H1 (cell line): ENCODE measurements at regions not wholly inside any gene's neighbourhood (a gene's known extent, or its start where the extent isn't known, plus 50 kb on each side); places are given as distances from the start of the nearest gene placed in this dataset.
A peak's percentile ranks its signal among the peaks of the same experiment; 100 is the strongest.

Experiments used
- CTCF ChIA-PET: fragments of 300-600 bp; sonication (Branson Sonifier 250); formaldehyde crosslinking; loops from one replicate; lab custom pipeline; 2021; ENCODE audit not compliant: partially characterized antibody; lab: Charles Lee
- POLR2A ChIA-PET: fragments of 300-600 bp; sonication (Branson Sonifier 250); formaldehyde crosslinking; loops from one replicate; lab custom pipeline; 2021; ENCODE audit warnings: inconsistent platforms; ENCODE audit not compliant: partially characterized antibody; lab: Charles Lee
- DNase-seq, 2 experiments: peaks; one replicate each; pipeline versions ENCODE4 v3.0.0 to v3.0.0-alpha.2; 2010 to 2022; ENCODE audit warnings: low spot score in 2 of 2, low read depth in 1 of 2, mixed read lengths in 1 of 2
- FAIRE-seq: peaks from 2 replicates; lab custom pipeline; 2011; peaks lifted over from hg19 to GRCh38; lab: Jason Lieb, UNC
- H2AFZ ChIP-seq: 2 replicates; pipeline ENCODE4 v1.8.1; 2012; ENCODE audit warnings: low read length, inconsistent platforms
- H2AK5ac ChIP-seq: 2 replicates; pipeline ENCODE4 v1.6.1; 2013; ENCODE audit warnings: low read depth, low read length
- H2BK120ac ChIP-seq: replicated peaks from 2 replicates; pipeline ENCODE3; 2013; ENCODE audit warnings: low read depth, low read length, inconsistent platforms
- H2BK12ac ChIP-seq: 2 replicates; pipeline ENCODE4 v1.6.1; 2013; ENCODE audit warnings: low read depth, low read length
- H2BK15ac ChIP-seq: 2 replicates; pipeline ENCODE4 v1.6.1; 2013; ENCODE audit warnings: low read length
- H2BK20ac ChIP-seq: 2 replicates; pipeline ENCODE4 v1.6.1; 2013; ENCODE audit warnings: low read length
- H2BK5ac ChIP-seq: 2 replicates; pipeline ENCODE4 v1.6.1; 2013; ENCODE audit warnings: low read depth, low read length
- H3K14ac ChIP-seq: 2 replicates; pipeline ENCODE4 v1.6.1; 2013; ENCODE audit warnings: inconsistent platforms; ENCODE audit not compliant: insufficient read length
- H3K18ac ChIP-seq: 2 replicates; pipeline ENCODE4 v1.6.1; 2013; ENCODE audit warnings: low read length; ENCODE audit errors: extremely low read depth
- H3K23ac ChIP-seq: 2 replicates; pipeline ENCODE4 v1.6.1; 2013; ENCODE audit warnings: inconsistent platforms; ENCODE audit not compliant: insufficient read length
- H3K23me2 ChIP-seq: 2 replicates; pipeline ENCODE4 v1.6.1; 2013; ENCODE audit warnings: low read depth, low read length
- H3K27ac ChIP-seq: 2 replicates; pipeline ENCODE4 v1.6.1; 2011; ENCODE audit warnings: low read depth, low read length, inconsistent platforms
- H3K27me3 ChIP-seq, 4 experiments: replicated peaks in 1 of 4; 1 replicate in 1 of 4; 2 replicates in 3 of 4; pipeline versions ENCODE4 v1.6.1 to v1.8.1; 2011 to 2013; ENCODE audit warnings: low read length in 3 of 4, mild to moderate bottlenecking in 3 of 4, inconsistent platforms in 2 of 4, mixed read lengths in 2 of 4, moderate library complexity in 1 of 4; ENCODE audit not compliant: control insufficient read depth in 3 of 4, insufficient read depth in 3 of 4; ENCODE audit errors: extremely low read depth in 1 of 4
- H3K36me3 ChIP-seq, 4 experiments: 2 replicates each; pipeline versions ENCODE4 v1.6.1 to v1.8.1; 2011 to 2013; ENCODE audit warnings: mild to moderate bottlenecking in 4 of 4, low read length in 3 of 4, moderate library complexity in 2 of 4, control low read depth in 1 of 4, inconsistent platforms in 1 of 4; ENCODE audit not compliant: insufficient read depth in 4 of 4, control insufficient read depth in 2 of 4
- H3K4ac ChIP-seq: replicated peaks from 2 replicates; pipeline ENCODE3; 2013; ENCODE audit warnings: low read length, low read depth, mixed read lengths, inconsistent platforms; ENCODE audit not compliant: insufficient read length
- H3K4me1 ChIP-seq, 4 experiments: replicated peaks in 1 of 4; 1 replicate in 1 of 4; 2 replicates in 3 of 4; pipeline versions ENCODE4 v1.6.1 to v1.8.1; 2011 to 2013; ENCODE audit warnings: low read length in 3 of 4, inconsistent platforms in 2 of 4, mixed read lengths in 1 of 4; ENCODE audit not compliant: insufficient read depth in 4 of 4, control insufficient read depth in 3 of 4
- H3K4me2 ChIP-seq, 2 experiments: 2 replicates each; pipeline versions ENCODE4 v1.6.1 to v1.8.1; 2011 to 2013; ENCODE audit warnings: low read depth in 2 of 2, low read length in 2 of 2, control low read depth in 1 of 2, inconsistent platforms in 1 of 2, mild to moderate bottlenecking in 1 of 2; ENCODE audit not compliant: insufficient read depth in 1 of 2
- H3K4me3 ChIP-seq, 4 experiments: fragments of 200-600, 300-600 bp in 1 of 4; sonication (generic), shearing (Covaris generic), sonication (Bioruptor Twin) in 1 of 4; 2 replicates each; pipeline versions ENCODE4 v1.5.1 to v1.8.1; 2011 to 2016; ENCODE audit warnings: low read length in 4 of 4, low read depth in 3 of 4, control low read depth in 2 of 4, inconsistent platforms in 2 of 4, mild to moderate bottlenecking in 2 of 4, mixed read lengths in 1 of 4, moderate library complexity in 1 of 4; ENCODE audit not compliant: insufficient read depth in 2 of 4; ENCODE audit errors: extremely low read depth in 1 of 4
- H3K56ac ChIP-seq: replicated peaks from 2 replicates; pipeline ENCODE3; 2013; ENCODE audit warnings: low read depth, mild to moderate bottlenecking, mixed read lengths, low read length, inconsistent platforms; ENCODE audit not compliant: insufficient read length
- H3K79me1 ChIP-seq: 2 replicates; pipeline ENCODE4 v1.6.1; 2013; ENCODE audit warnings: low read depth, low read length, control low read depth
- H3K79me2 ChIP-seq, 2 experiments: 2 replicates each; pipeline versions ENCODE4 v1.6.1 to v1.8.1; 2012 to 2013; ENCODE audit warnings: low read length in 2 of 2, mild to moderate bottlenecking in 2 of 2, inconsistent platforms in 1 of 2; ENCODE audit not compliant: insufficient read depth in 2 of 2, control insufficient read depth in 1 of 2
- H3K9ac ChIP-seq, 4 experiments: replicated peaks in 1 of 4; 1 replicate in 1 of 4; 2 replicates in 3 of 4; pipeline versions ENCODE4 v1.6.1 to v1.8.1; 2011 to 2013; ENCODE audit warnings: low read depth in 3 of 4, low read length in 3 of 4, control low read depth in 2 of 4, mild to moderate bottlenecking in 2 of 4, moderate library complexity in 2 of 4, inconsistent platforms in 1 of 4; ENCODE audit errors: extremely low read depth in 1 of 4
- H3K9me3 ChIP-seq, 2 experiments: 2 replicates each; pipeline versions ENCODE4 v1.6.1 to v1.8.1; 2012 to 2013; ENCODE audit warnings: mild to moderate bottlenecking in 2 of 2, moderate library complexity in 2 of 2, control low read depth in 1 of 2, inconsistent platforms in 1 of 2, low read depth in 1 of 2, low read length in 1 of 2, mixed read lengths in 1 of 2; ENCODE audit not compliant: insufficient read depth in 2 of 2
- H4K20me1 ChIP-seq, 2 experiments: replicated peaks in 1 of 2; 2 replicates each; pipeline versions ENCODE3 to v1.8.1; 2011 to 2013; ENCODE audit warnings: inconsistent platforms in 2 of 2, low read length in 2 of 2, mild to moderate bottlenecking in 1 of 2; ENCODE audit not compliant: insufficient read depth in 2 of 2, control insufficient read depth in 1 of 2
- H4K5ac ChIP-seq: 2 replicates; pipeline ENCODE4 v1.6.1; 2013; ENCODE audit warnings: low read length, low read depth, mixed read lengths, inconsistent platforms; ENCODE audit not compliant: insufficient read length
- H4K8ac ChIP-seq: 2 replicates; pipeline ENCODE4 v1.8.0; 2013; ENCODE audit warnings: mild to moderate bottlenecking, moderate library complexity, low read length, inconsistent platforms; ENCODE audit not compliant: insufficient read depth; ENCODE audit errors: extremely low read depth
- H4K91ac ChIP-seq: replicated peaks from 2 replicates; pipeline ENCODE3; 2013; ENCODE audit warnings: low read length, mixed read lengths, inconsistent platforms; ENCODE audit not compliant: insufficient read length
- ASH2L ChIP-seq: fragments of 200-600, 300-600 bp; sonication (generic); IDR thresholded peaks from one replicate; pipeline ENCODE4 v1.7.1; 2017; ENCODE audit warnings: low read length
- CREB1 ChIP-seq: IDR thresholded peaks from 2 replicates; pipeline ENCODE4 v1.6.1; 2012; ENCODE audit warnings: inconsistent platforms
- CTCF ChIP-seq, 3 experiments: IDR thresholded peaks; 1 replicate in 2 of 3; 2 replicates in 1 of 3; pipeline versions ENCODE4 v1.5.1 to v1.6.1; 2011; ENCODE audit warnings: low read length in 3 of 3, mild to moderate bottlenecking in 3 of 3, inconsistent platforms in 2 of 3, low read depth in 1 of 3, moderate library complexity in 1 of 3; ENCODE audit not compliant: insufficient read depth in 1 of 3; ENCODE audit errors: control extremely low read depth in 1 of 3
- MAFK ChIP-seq: IDR thresholded peaks from 2 replicates; pipeline ENCODE4 v1.6.1; 2012; ENCODE audit warnings: low read depth, mild to moderate bottlenecking, improper control_type of control experiment, low read length
- NANOG ChIP-seq: IDR thresholded peaks from 2 replicates; pipeline ENCODE4 v1.6.1; 2011; ENCODE audit warnings: low read length, low read depth, mild to moderate bottlenecking, inconsistent platforms; ENCODE audit not compliant: insufficient read depth, poor library complexity, severe bottlenecking
- SAP30 ChIP-seq: fragments of 300-600 bp; sonication (generic); IDR thresholded peaks from 2 replicates; pipeline ENCODE4 v1.7.1; 2012; ENCODE audit warnings: low read length, moderate library complexity, mild to moderate bottlenecking, inconsistent platforms; ENCODE audit not compliant: insufficient read depth, insufficient replicate concordance
- SP2 ChIP-seq: IDR thresholded peaks from 2 replicates; pipeline ENCODE4 v1.6.1; 2012; ENCODE audit warnings: mild to moderate bottlenecking, low read length, inconsistent platforms
- TCF12 ChIP-seq: IDR thresholded peaks from 2 replicates; pipeline ENCODE4 v1.6.1; 2011; ENCODE audit warnings: low read depth, mild to moderate bottlenecking, low read length
- ZNF274 ChIP-seq: IDR thresholded peaks from 2 replicates; pipeline ENCODE4 v1.7.0; 2012; ENCODE audit warnings: low read length, borderline replicate concordance; ENCODE audit errors: extremely low read depth
- WGBS, 2 experiments: shearing (Covaris generic) in 1 of 2; methylation state at CpG; one replicate each; pipeline versions ENCODE4 v1.1.6 to v1.1.7; 2013 to 2015; ENCODE audit warnings: low lambda C conversion rate in 2 of 2, mixed read lengths in 2 of 2, inconsistent platforms in 1 of 2, low coverage in 1 of 2, missing lambda C conversion rate in 1 of 2; ENCODE audit not compliant: insufficient replicate concordance in 2 of 2, insufficient coverage in 1 of 2, insufficient read length in 1 of 2; ENCODE audit errors: extremely low coverage in 1 of 2, missing lambda C conversion rate in 1 of 2; 5-methylcytosine and 5-hydroxymethylcytosine counted together

GRCh38 chr4:41880022-41880837 lies 55.0 kb upstream of the TMEM33 start:
- Histone ChIP-seq H3K18ac (no peak overlapping the region), H3K56ac (no peak overlapping the region), H2BK20ac (peak overlapping the region; percentile 62; the same call in 1 of the 2 replicates), H4K91ac (no peak overlapping the region), H3K9ac (no peak overlapping the region), H2AK5ac (no peak overlapping the region; the same call in 1 of the 2 replicates), H4K5ac (no peak overlapping the region), H3K79me1 (no peaks in the 10 kb centered on the region), H3K4me2 (peak overlapping the region; percentile 75 to 85), H2BK120ac (no peak overlapping the region), H4K20me1 (peaks cover 18 to 28% of the 10 kb centered on the region in 2 experiments), H3K36me3 (no peaks in the 10 kb centered on the region; a peak in 1 of 8 replicates), H3K4me1 (peaks cover 0 to 24% (median 17%) of the 10 kb centered on the region in 4 experiments; a peak in 6 of 7 replicates), H2BK15ac (no peak overlapping the region), H3K79me2 (no peaks in the 10 kb centered on the region), H3K23ac (no peak overlapping the region), H3K4me3 (peak overlapping the region in 1 of 4 experiments; percentile 63; a peak in 2 of 8 replicates), H3K4ac (no peak overlapping the region), H3K14ac (no peak overlapping the region), H2BK5ac (peak overlapping the region; percentile 9; the same call in 1 of the 2 replicates), H3K9me3 (no peaks in the 10 kb centered on the region), H2BK12ac (peak overlapping the region; percentile 68; the same call in 1 of the 2 replicates), H3K23me2 (peaks cover 5% of the 10 kb centered on the region; the same call in 1 of the 2 replicates), H3K27ac (no peak overlapping the region), H3K27me3 (peaks cover 74 to 94% (median 92%) of the 10 kb centered on the region in 4 experiments), H4K8ac (no peak overlapping the region), H2AFZ (no peak overlapping the region)
- FAIRE-seq, result no peak
- CTCF ChIA-PET, result interaction anchor here (0.6 to 4.5 kb wide), 13 partner anchors 8 to 186 kb away, joined by 3 to 27 read pairs (median 4); partner anchors contain the start of gene PHOX2B
- peak in 1 of 2 experiments; percentile 59 for DNase-seq
- POLR2A ChIA-PET, result interaction anchor here (0.9 to 4.7 kb wide), 3 partner anchors 10 to 129 kb away, joined by 3 to 25 read pairs (median 4); no protein-coding TSS in a partner anchor
- 1% methylated on average over 45 of the region's 45 CpGs; no CpG with 5 or more reads in 1 of the 2 experiments for WGBS, 2 experiments
- TF ChIP-seq ASH2L (no peak), NANOG (no peak), ZNF274 (no peak), SP2 (no peak), CREB1 (no peak), CTCF (IDR thresholded peaks at IDR 0.05; ENCODE audit: control extremely low read depth in 1 of 3, insufficient read depth in 1 of 3, low read depth in 1 of 3, low read length in 3 of 3) (no peak), TCF12 (no peak), SAP30 (no peak), MAFK (no peak)
